HG02678 (cell line): ENCODE measurements at regions not wholly inside any gene's neighbourhood (a gene's known extent, or its start where the extent isn't known, plus 50 kb on each side); places are given as distances from the start of the nearest gene placed in this dataset.
"Not testable (repeated sequence)": the region's sequence is repeated elsewhere in the genome, so short reads cannot be mapped to it uniquely, and the experiment has no call there.

Source experiments
- ATAC-seq: cut with Tn5 transposase; IDR thresholded peaks from one replicate; pipeline ENCODE4 v1.9.1; 2021; ENCODE audit warnings: mild to moderate bottlenecking, moderate library complexity; ENCODE audit not compliant: unreplicated experiment

- no peak for ATAC-seq
These were observed 565.1 kb downstream of the C6orf118 start for GRCh38 chr6:164744301-164744700.

- ATAC-seq: no peak
These were observed 567.4 kb downstream of the C6orf118 start for GRCh38 chr6:164741938-164742451.

GRCh38 chr6:164736090-164736489 is 573.3 kb downstream of the C6orf118 start:
- ATAC-seq: not testable (repeated sequence)

- ATAC-seq: no peak
These were observed 577.9 kb downstream of the C6orf118 start for GRCh38 chr6:164731539-164731938.

GRCh38 chr6:164721460-164721859 is 587.9 kb downstream of the C6orf118 start:
- ATAC-seq: no peak

- no peak for ATAC-seq
These were observed 608.9 kb downstream of the C6orf118 start for GRCh38 chr6:164700497-164700896.

- ATAC-seq: no peak
These were observed 613.5 kb downstream of the C6orf118 start for GRCh38 chr6:164695896-164696295.

GRCh38 chr6:164694386-164694785 is 615.0 kb downstream of the C6orf118 start:
- ATAC-seq: no peak

- no peak for ATAC-seq
These were observed 615.5 kb downstream of the C6orf118 start for GRCh38 chr6:164693944-164694343.

- no peak for ATAC-seq
These were observed 616.5 kb downstream of the C6orf118 start for GRCh38 chr6:164692772-164693510.

- ATAC-seq: no peak
These were observed 618.5 kb downstream of the C6orf118 start for GRCh38 chr6:164690702-164691500.

GRCh38 chr6:164690241-164690640 is 619.2 kb downstream of the C6orf118 start:
- ATAC-seq: no peak

- no peak for ATAC-seq
These were observed 644.1 kb downstream of the C6orf118 start for GRCh38 chr6:164665328-164665727.

GRCh38 chr6:164663634-164664033 is 645.8 kb downstream of the C6orf118 start:
- ATAC-seq: no peak

- ATAC-seq: no peak
These were observed 647.7 kb downstream of the C6orf118 start for GRCh38 chr6:164661716-164662115.

- no peak for ATAC-seq
These were observed 648.6 kb downstream of the C6orf118 start for GRCh38 chr6:164660781-164661180.

GRCh38 chr6:164640956-164641355 is 668.4 kb downstream of the C6orf118 start:
- no peak for ATAC-seq

- ATAC-seq: no peak
These were observed 681.0 kb downstream of the C6orf118 start for GRCh38 chr6:164628302-164628931.

GRCh38 chr6:164616917-164617524 is 692.4 kb downstream of the C6orf118 start:
- ATAC-seq: no peak

GRCh38 chr6:164612751-164613150 is 696.7 kb downstream of the C6orf118 start:
- ATAC-seq: no peak

- not testable (repeated sequence) for ATAC-seq
These were observed 698.5 kb downstream of the C6orf118 start for GRCh38 chr6:164610859-164611258.
